HFF-Myc (cell line): ENCODE measurements at regions not wholly inside any gene's neighbourhood (a gene's known extent, or its start where the extent isn't known, plus 50 kb on each side); places are given as distances from the start of the nearest gene placed in this dataset.

Experiments
- DNase-seq: peaks from one replicate; pipeline ENCODE4 v3.0.0-alpha.2; 2011; ENCODE audit warnings: low read depth; ENCODE audit errors: extremely low read depth
- H3K4me3 ChIP-seq: replicated peaks from 2 replicates; pipeline ENCODE4 v1.5.1; 2011; ENCODE audit warnings: low read depth, mild to moderate bottlenecking, control low read depth, low read length
- CTCF ChIP-seq: IDR thresholded peaks from 2 replicates; pipeline ENCODE4 v1.5.1; 2012; ENCODE audit warnings: mild to moderate bottlenecking, low read depth, low read length, control low read depth; ENCODE audit errors: missing control alignments

GRCh38 chr5:61687371-61687770 is 355.3 kb downstream of the ZSWIM6 start:
- no peak for TF ChIP-seq CTCF
- no peak for DNase-seq
- H3K4me3 ChIP-seq = no peak overlapping the region

GRCh38 chr5:61689153-61689846 is 357.2 kb downstream of the ZSWIM6 start:
- TF ChIP-seq CTCF = no peak
- H3K4me3 ChIP-seq = no peak overlapping the region
- DNase-seq = no peak

- TF ChIP-seq CTCF = no peak
- H3K4me3 ChIP-seq = no peak overlapping the region
These were observed 365.9 kb downstream of the ZSWIM6 start for GRCh38 chr5:61697809-61698558.

GRCh38 chr5:61701877-61702602 is 370.0 kb downstream of the ZSWIM6 start:
- no peak for DNase-seq
- no peak for TF ChIP-seq CTCF
- no peak overlapping the region for H3K4me3 ChIP-seq

More at GRCh38 chr5:61697809-61698558, 365.9 kb downstream of the ZSWIM6 start:
- DNase-seq = no peak

- no peak for DNase-seq
- H3K4me3 ChIP-seq = no peak overlapping the region
These were observed 370.7 kb downstream of the ZSWIM6 start for GRCh38 chr5:61702784-61703183.

GRCh38 chr5:61704289-61704688 is 372.2 kb downstream of the ZSWIM6 start:
- TF ChIP-seq CTCF = no peak
- no peak for DNase-seq
- H3K4me3 ChIP-seq = no peak overlapping the region

More at GRCh38 chr5:61702784-61703183, 370.7 kb downstream of the ZSWIM6 start:
- no peak for TF ChIP-seq CTCF
